ENCODE measurements at regions not wholly inside any gene's neighbourhood (a gene's known extent, or its start where the extent isn't known, plus 50 kb on each side); places are given as distances from the start of the nearest gene placed in this dataset.

- no peaks in the 10 kb centered on the region for H3K9me3 ChIP-seq (replicated peaks)
- no peak for TF ChIP-seq CTCF (IDR thresholded peaks at IDR 0.05; ENCODE audit: borderline replicate concordance)
- H3K27me3 ChIP-seq (ENCODE audit: low read depth): no peaks in the 10 kb centered on the region
- no peak overlapping the region for H3K4me3 ChIP-seq
- no peak for DNase-seq
- no peaks in the 10 kb centered on the region for H3K4me1 ChIP-seq
- no peak overlapping the region for H3K27ac ChIP-seq (replicated peaks)
- intact Hi-C loops (cut with micrococcal nuclease): no loop called here
- no peaks in the 10 kb centered on the region for H3K36me3 ChIP-seq
Observed at GRCh38 chr11:42006766-42007165, 547.3 kb upstream of the LRRC4C start.

- no peaks in the 10 kb centered on the region for H3K36me3 ChIP-seq
- H3K4me3 ChIP-seq: no peak overlapping the region
- no peaks in the 10 kb centered on the region for H3K4me1 ChIP-seq
- intact Hi-C loops (cut with micrococcal nuclease): no loop called here
- no peak overlapping the region for H3K27ac ChIP-seq (replicated peaks)
- H3K27me3 ChIP-seq (ENCODE audit: low read depth): no peaks in the 10 kb centered on the region
- DNase-seq: no peak
- TF ChIP-seq CTCF (IDR thresholded peaks at IDR 0.05; ENCODE audit: borderline replicate concordance): no peak
- no peaks in the 10 kb centered on the region for H3K9me3 ChIP-seq (replicated peaks)
Observed at GRCh38 chr11:42012271-42012670, 552.8 kb upstream of the LRRC4C start.

- no peak for TF ChIP-seq CTCF (IDR thresholded peaks at IDR 0.05; ENCODE audit: borderline replicate concordance)
- Histone ChIP-seq H3K27me3 (ENCODE audit: low read depth) (no peaks in the 10 kb centered on the region), H3K4me1 (no peaks in the 10 kb centered on the region), H3K36me3 (no peaks in the 10 kb centered on the region), H3K4me3 (no peak overlapping the region), H3K27ac (replicated peaks) (no peak overlapping the region), H3K9me3 (replicated peaks) (no peaks in the 10 kb centered on the region)
- intact Hi-C loops (cut with micrococcal nuclease): no loop called here
- DNase-seq: no peak
Observed at GRCh38 chr11:42013656-42014201, 554.3 kb upstream of the LRRC4C start.

- no peak for TF ChIP-seq CTCF (IDR thresholded peaks at IDR 0.05; ENCODE audit: borderline replicate concordance)
- Histone ChIP-seq H3K27ac (replicated peaks) (no peak overlapping the region), H3K36me3 (no peaks in the 10 kb centered on the region), H3K9me3 (replicated peaks) (peaks cover 6% of the 10 kb centered on the region), H3K4me3 (no peak overlapping the region), H3K4me1 (no peaks in the 10 kb centered on the region), H3K27me3 (ENCODE audit: low read depth) (no peaks in the 10 kb centered on the region)
- no peak for DNase-seq
- intact Hi-C loops (cut with micrococcal nuclease): no loop called here
Observed at GRCh38 chr11:42021911-42022310, 562.5 kb upstream of the LRRC4C start.

GRCh38 chr11:42023267-42023666 is 563.8 kb upstream of the LRRC4C start:
- intact Hi-C loops (cut with micrococcal nuclease): no loop called here
- Histone ChIP-seq H3K4me1 (no peaks in the 10 kb centered on the region), H3K9me3 (replicated peaks) (peaks cover 6% of the 10 kb centered on the region), H3K27ac (replicated peaks) (no peak overlapping the region), H3K4me3 (no peak overlapping the region), H3K27me3 (ENCODE audit: low read depth) (no peaks in the 10 kb centered on the region), H3K36me3 (no peaks in the 10 kb centered on the region)
- no peak for TF ChIP-seq CTCF (IDR thresholded peaks at IDR 0.05; ENCODE audit: borderline replicate concordance)
- DNase-seq: no peak
